ENCODE measurements at regions not wholly inside any gene's neighbourhood (a gene's known extent, or its start where the extent isn't known, plus 50 kb on each side); places are given as distances from the start of the nearest gene placed in this dataset.

GRCh38 chr16:65940711-65941110 lies 425.8 kb upstream of the CDH5 start:
- Mint-ChIP-seq H3K4me3 (no peak overlapping the region), H3K9me3 (no peaks in the 10 kb centered on the region), H3K27ac (no peak overlapping the region), H3K4me1 (no peaks in the 10 kb centered on the region), H3K36me3 (ENCODE audit: low read depth) (no peaks in the 10 kb centered on the region), H3K27me3 (ENCODE audit: insufficient read depth) (no peaks in the 10 kb centered on the region)
- WGBS, 2 experiments (ENCODE audit: insufficient coverage in 1 of 2, insufficient read length in 1 of 2) = 89 to 100% methylated on average over 1 of the region's 1 CpG
- no peak for TF ChIP-seq CTCF (conservative IDR thresholded peaks at IDR 0.05)
- H3K36me3 ChIP-seq (ENCODE audit: control insufficient read depth, insufficient read depth, low read length) = no peaks in the 10 kb centered on the region
- H3K27ac ChIP-seq (ENCODE audit: low read depth, low read length) = no peak overlapping the region
- no peaks in the 10 kb centered on the region for H3K9me3 ChIP-seq (ENCODE audit: control insufficient read depth, low read length)
- no peak for DNase-seq
- no peak overlapping the region for H3K4me3 ChIP-seq (ENCODE audit: low read length)
- H3K9ac ChIP-seq (ENCODE audit: extremely low read depth, low read length, poor library complexity, severe bottlenecking) = no peak overlapping the region
- H3K4me1 ChIP-seq (ENCODE audit: control insufficient read depth, insufficient read depth, low read length) = no peaks in the 10 kb centered on the region
- no peaks in the 10 kb centered on the region for H3K27me3 ChIP-seq (ENCODE audit: control insufficient read depth, insufficient read depth, low read length, poor library complexity, severe bottlenecking)

- WGBS, 2 experiments (ENCODE audit: insufficient coverage in 1 of 2, insufficient read length in 1 of 2) = 90 to 100% methylated on average over 1 of the region's 1 CpG
- no peak for DNase-seq
- H3K4me3 Mint-ChIP-seq = no peak overlapping the region
Observed at GRCh38 chr16:65938083-65938482, 428.4 kb upstream of the CDH5 start.

GRCh38 chr16:65937455-65937854 lies 429.0 kb upstream of the CDH5 start:
- Histone ChIP-seq H3K4me3 (ENCODE audit: low read length) (no peak overlapping the region), H3K9ac (ENCODE audit: extremely low read depth, low read length, poor library complexity, severe bottlenecking) (no peak overlapping the region), H3K27ac (ENCODE audit: low read depth, low read length) (no peak overlapping the region), H3K36me3 (ENCODE audit: control insufficient read depth, insufficient read depth, low read length) (no peaks in the 10 kb centered on the region), H3K9me3 (ENCODE audit: control insufficient read depth, low read length) (no peaks in the 10 kb centered on the region), H3K27me3 (ENCODE audit: control insufficient read depth, insufficient read depth, low read length, poor library complexity, severe bottlenecking) (no peaks in the 10 kb centered on the region), H3K4me1 (ENCODE audit: control insufficient read depth, insufficient read depth, low read length) (no peaks in the 10 kb centered on the region)
- Mint-ChIP-seq H3K4me1 (no peaks in the 10 kb centered on the region), H3K27ac (no peak overlapping the region), H3K4me3 (no peak overlapping the region), H3K9me3 (no peaks in the 10 kb centered on the region), H3K27me3 (ENCODE audit: insufficient read depth) (no peaks in the 10 kb centered on the region), H3K36me3 (ENCODE audit: low read depth) (no peaks in the 10 kb centered on the region)
- no peak for DNase-seq
- 83 to 88% methylated on average over 1 of the region's 1 CpG for WGBS, 2 experiments (ENCODE audit: insufficient coverage in 1 of 2, insufficient read length in 1 of 2)
- no peak for TF ChIP-seq CTCF (conservative IDR thresholded peaks at IDR 0.05)

More at GRCh38 chr16:65938083-65938482, 428.4 kb upstream of the CDH5 start:
- no peaks in the 10 kb centered on the region for H3K4me1 ChIP-seq (ENCODE audit: control insufficient read depth, insufficient read depth, low read length)
- H3K27ac ChIP-seq (ENCODE audit: low read depth, low read length) = no peak overlapping the region
- no peak overlapping the region for H3K4me3 ChIP-seq (ENCODE audit: low read length)
- H3K9me3 ChIP-seq (ENCODE audit: control insufficient read depth, low read length) = no peaks in the 10 kb centered on the region
- Mint-ChIP-seq H3K27me3 (ENCODE audit: insufficient read depth) (no peaks in the 10 kb centered on the region), H3K4me1 (no peaks in the 10 kb centered on the region), H3K36me3 (ENCODE audit: low read depth) (no peaks in the 10 kb centered on the region), H3K27ac (no peak overlapping the region), H3K9me3 (no peaks in the 10 kb centered on the region)
- no peaks in the 10 kb centered on the region for H3K36me3 ChIP-seq (ENCODE audit: control insufficient read depth, insufficient read depth, low read length)
- TF ChIP-seq CTCF (conservative IDR thresholded peaks at IDR 0.05) = no peak
- H3K9ac ChIP-seq (ENCODE audit: extremely low read depth, low read length, poor library complexity, severe bottlenecking) = no peak overlapping the region
- H3K27me3 ChIP-seq (ENCODE audit: control insufficient read depth, insufficient read depth, low read length, poor library complexity, severe bottlenecking) = no peaks in the 10 kb centered on the region

All from endodermal cell (in vitro differentiated cells).